K562 (cell line): ENCODE measurements at regions not wholly inside any gene's neighbourhood (a gene's known extent, or its start where the extent isn't known, plus 50 kb on each side); places are given as distances from the start of the nearest gene placed in this dataset.
"Not testable (repeated sequence)": the region's sequence is repeated elsewhere in the genome, so short reads cannot be mapped to it uniquely, and the experiment has no call there.

Experiments used
- CTCF ChIP-seq, 3 experiments: IDR thresholded peaks in 2 of 3; conservative IDR thresholded peaks in 1 of 3; 2 replicates each; pipeline ENCODE4 v1.5.1; 2011 to 2012; ENCODE audit warnings: low read length in 3 of 3, mild to moderate bottlenecking in 3 of 3, control low read depth in 2 of 3, improper control_type of control experiment in 1 of 3, inconsistent platforms in 1 of 3, low read depth in 1 of 3, mixed read lengths in 1 of 3, moderate library complexity in 1 of 3; ENCODE audit not compliant: insufficient read depth in 2 of 3
- EHMT2 ChIP-seq: fragments of 450-650 bp; IDR thresholded peaks from 2 replicates; pipeline ENCODE4 v1.6.1; 2018; ENCODE audit warnings: antibody characterized with exemption
- HDAC2 ChIP-seq: fragments of 450-650 bp; IDR thresholded peaks from 2 replicates; pipeline ENCODE4 v1.6.1; 2016; ENCODE audit warnings: mild to moderate bottlenecking
- JUN ChIP-seq, 2 experiments: sonication (generic) in 1 of 2; formaldehyde crosslinking in 1 of 2; IDR thresholded peaks; 2 replicates each; pipeline versions ENCODE4 v1.6.1 to v1.8.0; 2012 to 2022; ENCODE audit warnings: borderline replicate concordance in 2 of 2, mild to moderate bottlenecking in 2 of 2, improper control_type of control experiment in 1 of 2, low read depth in 1 of 2, low read length in 1 of 2, missing genetic modification reagents in 1 of 2
- MAZ ChIP-seq, 2 experiments: fragments of 450-650 bp in 1 of 2; sonication (generic) in 1 of 2; formaldehyde crosslinking; IDR thresholded peaks in 1 of 2; conservative IDR thresholded peaks in 1 of 2; 2 replicates each; pipeline versions ENCODE4 v1.4.0 to v1.5.0; 2020; ENCODE audit warnings: mild to moderate bottlenecking in 1 of 2, missing genetic modification reagents in 1 of 2
- NFE2L1 ChIP-seq: fragments of 450-650 bp; IDR thresholded peaks from 2 replicates; pipeline ENCODE4 v1.6.1; 2016; ENCODE audit warnings: missing genetic modification characterization, low read depth, mild to moderate bottlenecking, missing compliant biosample characterization, moderate library complexity, borderline replicate concordance
- NFIC ChIP-seq: fragments of 450-650 bp; IDR thresholded peaks from 2 replicates; pipeline ENCODE4 v1.6.1; 2017; ENCODE audit warnings: mild to moderate bottlenecking, inconsistent platforms
- NKRF ChIP-seq: fragments of 450-650 bp; IDR thresholded peaks from 2 replicates; pipeline ENCODE4 v1.6.1; 2016; ENCODE audit warnings: borderline replicate concordance
- RCOR1 ChIP-seq, 2 experiments: IDR thresholded peaks; 2 replicates each; pipeline ENCODE4 v1.6.1; 2012; ENCODE audit warnings: low read depth in 2 of 2, low read length in 2 of 2, borderline replicate concordance in 1 of 2, improper control_type of control experiment in 1 of 2
- RNF2 ChIP-seq: sonication (generic); IDR thresholded peaks from 2 replicates; pipeline ENCODE4 v1.6.1; 2016
- TCF7L2 ChIP-seq: fragments of 150-350 bp; IDR thresholded peaks from 2 replicates; pipeline ENCODE4 v1.6.1; 2016; ENCODE audit warnings: low read depth, mild to moderate bottlenecking, low read length, moderate library complexity
- UBTF ChIP-seq, 2 experiments: IDR thresholded peaks; 2 replicates each; pipeline ENCODE4 v1.6.1; 2012; ENCODE audit warnings: improper control_type of control experiment in 2 of 2, low read depth in 2 of 2, low read length in 2 of 2, borderline replicate concordance in 1 of 2
- ZNF644 ChIP-seq: fragments of 200-800 bp; sonication (Bioruptor generic); IDR thresholded peaks from 2 replicates; pipeline ENCODE4 v1.6.1; 2016; ENCODE audit warnings: low read depth, missing genetic modification characterization, missing compliant biosample characterization
- ZNF707 ChIP-seq: fragments of 250-450 bp; sonication (Bioruptor Pico); conservative IDR thresholded peaks from 2 replicates; pipeline ENCODE4 v1.8.0; 2022; ENCODE audit warnings: inconsistent platforms, mild to moderate bottlenecking, moderate library complexity

GRCh38 chr11:67899462-67899861 lies 104.4 kb downstream of the UNC93B1 start:
- TF ChIP-seq ZNF644; HDAC2; MAZ (CRISPR knock-in tag; conservative IDR thresholded peaks at IDR 0.05 in 1 of 2, IDR thresholded peaks at IDR 0.05 in 1 of 2); UBTF (IDR thresholded peaks at IDR 0.05; ENCODE audit: borderline replicate concordance in 1 of 2, low read depth in 2 of 2, low read length in 2 of 2); JUN (IDR thresholded peaks at IDR 0.05; ENCODE audit: borderline replicate concordance, low read depth, low read length); JUN (CRISPR knock-in tag; IDR thresholded peaks at IDR 0.05; ENCODE audit: borderline replicate concordance); EHMT2; NKRF; NFE2L1 (tag); NFIC; ZNF707; RCOR1 (IDR thresholded peaks at IDR 0.05; ENCODE audit: borderline replicate concordance in 1 of 2, low read depth in 2 of 2, low read length in 2 of 2); TCF7L2; CTCF (IDR thresholded peaks at IDR 0.05 in 2 of 3, conservative IDR thresholded peaks at IDR 0.05 in 1 of 3; ENCODE audit: insufficient read depth in 2 of 3, low read depth in 1 of 3, low read length in 3 of 3); RNF2: not testable (repeated sequence)
